Loucy (cell line): ENCODE measurements at regions not wholly inside any gene's neighbourhood (a gene's known extent, or its start where the extent isn't known, plus 50 kb on each side); places are given as distances from the start of the nearest gene placed in this dataset.

Experiments used
- CTCF ChIP-seq: fragments of 200-600 bp; sonication (generic); conservative IDR thresholded peaks from 2 replicates; pipeline ENCODE4 v1.5.1; 2014; ENCODE audit warnings: mild to moderate bottlenecking, antibody characterized with exemption, low read length
- EZH2phosphoT487 ChIP-seq: fragments of 200-600 bp; IDR thresholded peaks from 2 replicates; pipeline ENCODE4 v1.6.1; 2018; ENCODE audit warnings: antibody characterized with exemption, mild to moderate bottlenecking, moderate library complexity, borderline replicate concordance

- TF ChIP-seq CTCF = no peak
- TF ChIP-seq EZH2phosphoT487 = no peak
Measured at GRCh38 chr3:70728311-70728710, 415.9 kb upstream of the MDFIC2 start.
